ENCODE measurements at regions not wholly inside any gene's neighbourhood (a gene's known extent, or its start where the extent isn't known, plus 50 kb on each side); places are given as distances from the start of the nearest gene placed in this dataset.

- DNase-seq, result no peak
Observed at GRCh38 chr16:86203557-86204275, 304.8 kb downstream of the IRF8 start.

- no peak for DNase-seq
Observed at GRCh38 chr16:86205521-86206245, 304.6 kb upstream of the FOXF1 start.

GRCh38 chr16:86207350-86207749, 303.0 kb upstream of the FOXF1 start:
- no peak for DNase-seq

GRCh38 chr16:86209202-86209601, 301.1 kb upstream of the FOXF1 start:
- DNase-seq, result no peak

- DNase-seq, result no peak
Observed at GRCh38 chr16:86210403-86211193, 299.7 kb upstream of the FOXF1 start.

GRCh38 chr16:86211265-86211664, 299.1 kb upstream of the FOXF1 start:
- DNase-seq, result no peak

- no peak for DNase-seq
Observed at GRCh38 chr16:86211800-86212199, 298.5 kb upstream of the FOXF1 start.

- no peak for DNase-seq
Observed at GRCh38 chr16:86212706-86213436, 297.5 kb upstream of the FOXF1 start.

- no peak for DNase-seq
Observed at GRCh38 chr16:86213437-86214205, 296.7 kb upstream of the FOXF1 start.

- DNase-seq, result no peak
Observed at GRCh38 chr16:86214326-86215232, 295.7 kb upstream of the FOXF1 start.

GRCh38 chr16:86215233-86215978, 294.9 kb upstream of the FOXF1 start:
- DNase-seq, result no peak

- DNase-seq, result no peak
Observed at GRCh38 chr16:86215979-86216585, 294.2 kb upstream of the FOXF1 start.

- no peak for DNase-seq
Observed at GRCh38 chr16:86216591-86216990, 293.7 kb upstream of the FOXF1 start.

- no peak for DNase-seq
Observed at GRCh38 chr16:86217001-86217890, 293.1 kb upstream of the FOXF1 start.

- DNase-seq, result no peak
Observed at GRCh38 chr16:86217891-86218270, 292.4 kb upstream of the FOXF1 start.

- DNase-seq, result no peak
Observed at GRCh38 chr16:86218479-86219170, 291.7 kb upstream of the FOXF1 start.

GRCh38 chr16:86219655-86220445, 290.5 kb upstream of the FOXF1 start:
- no peak for DNase-seq

Data from stimulated activated naive CD4-positive, alpha-beta T cell treated with Interleukin-2 at 50 U/mL for 16 hours (primary cell).